ENCODE measurements at regions not wholly inside any gene's neighbourhood (a gene's known extent, or its start where the extent isn't known, plus 50 kb on each side); places are given as distances from the start of the nearest gene placed in this dataset.
"Not testable (repeated sequence)": the region's sequence is repeated elsewhere in the genome, so short reads cannot be mapped to it uniquely, and the experiment has no call there.

GRCh38 chr7:79915346-79915745, 219.3 kb upstream of the GNAI1 start:
- not testable (repeated sequence) for H3K36me3 ChIP-seq (ENCODE audit: control insufficient read depth, insufficient read depth, low read length, severe bottlenecking); DNase-seq (ENCODE audit: low read depth); H3K4me3 ChIP-seq (ENCODE audit: low read length); H3K9ac ChIP-seq (ENCODE audit: low read length); H3K9me3 ChIP-seq (ENCODE audit: control insufficient read depth, low read length); H3K4me1 ChIP-seq (ENCODE audit: control insufficient read depth, insufficient read depth, low read length); H3K27me3 ChIP-seq (replicated peaks; ENCODE audit: control insufficient read depth, insufficient read depth, low read length)

- H3K9ac ChIP-seq (ENCODE audit: low read length) = no peak overlapping the region
- no peaks in the 10 kb centered on the region for H3K4me1 ChIP-seq (ENCODE audit: control insufficient read depth, insufficient read depth, low read length)
- no peak overlapping the region for H3K4me3 ChIP-seq (ENCODE audit: low read length)
- no peak for DNase-seq (ENCODE audit: low read depth)
- no peaks in the 10 kb centered on the region for H3K36me3 ChIP-seq (ENCODE audit: control insufficient read depth, insufficient read depth, low read length, severe bottlenecking)
- H3K27me3 ChIP-seq (replicated peaks; ENCODE audit: control insufficient read depth, insufficient read depth, low read length) = no peaks in the 10 kb centered on the region
- peaks cover 4% of the 10 kb centered on the region for H3K9me3 ChIP-seq (ENCODE audit: control insufficient read depth, low read length)
These were observed 222.4 kb upstream of the GNAI1 start for GRCh38 chr7:79912213-79912633.

- Histone ChIP-seq H3K27me3 (replicated peaks; ENCODE audit: control insufficient read depth, insufficient read depth, low read length) (no peaks in the 10 kb centered on the region), H3K4me1 (ENCODE audit: control insufficient read depth, insufficient read depth, low read length) (no peaks in the 10 kb centered on the region), H3K9ac (ENCODE audit: low read length) (no peak overlapping the region), H3K4me3 (ENCODE audit: low read length) (no peak overlapping the region), H3K36me3 (ENCODE audit: control insufficient read depth, insufficient read depth, low read length, severe bottlenecking) (no peaks in the 10 kb centered on the region), H3K9me3 (ENCODE audit: control insufficient read depth, low read length) (peaks cover 4% of the 10 kb centered on the region)
- no peak for DNase-seq (ENCODE audit: low read depth)
These were observed 223.2 kb upstream of the GNAI1 start for GRCh38 chr7:79911420-79911819.

- H3K9ac ChIP-seq (ENCODE audit: low read length) = no peak overlapping the region
- no peaks in the 10 kb centered on the region for H3K4me1 ChIP-seq (ENCODE audit: control insufficient read depth, insufficient read depth, low read length)
- no peaks in the 10 kb centered on the region for H3K36me3 ChIP-seq (ENCODE audit: control insufficient read depth, insufficient read depth, low read length, severe bottlenecking)
- H3K27me3 ChIP-seq (replicated peaks; ENCODE audit: control insufficient read depth, insufficient read depth, low read length) = no peaks in the 10 kb centered on the region
- no peak for DNase-seq (ENCODE audit: low read depth)
- no peaks in the 10 kb centered on the region for H3K9me3 ChIP-seq (ENCODE audit: control insufficient read depth, low read length)
- H3K4me3 ChIP-seq (ENCODE audit: low read length) = no peak overlapping the region
These were observed 225.5 kb upstream of the GNAI1 start for GRCh38 chr7:79909176-79909575.

- H3K9ac ChIP-seq (ENCODE audit: low read length) = no peak overlapping the region
- H3K36me3 ChIP-seq (ENCODE audit: control insufficient read depth, insufficient read depth, low read length, severe bottlenecking) = no peaks in the 10 kb centered on the region
- H3K4me1 ChIP-seq (ENCODE audit: control insufficient read depth, insufficient read depth, low read length) = peaks cover 13% of the 10 kb centered on the region
- H3K27me3 ChIP-seq (replicated peaks; ENCODE audit: control insufficient read depth, insufficient read depth, low read length) = no peaks in the 10 kb centered on the region
- no peaks in the 10 kb centered on the region for H3K9me3 ChIP-seq (ENCODE audit: control insufficient read depth, low read length)
- DNase-seq (ENCODE audit: low read depth) = peak; percentile 48
- H3K4me3 ChIP-seq (ENCODE audit: low read length) = no peak overlapping the region
These were observed 237.5 kb upstream of the GNAI1 start for GRCh38 chr7:79897166-79897565.

- no peak overlapping the region for H3K9ac ChIP-seq (ENCODE audit: low read length)
- H3K9me3 ChIP-seq (ENCODE audit: control insufficient read depth, low read length) = no peaks in the 10 kb centered on the region
- H3K4me1 ChIP-seq (ENCODE audit: control insufficient read depth, insufficient read depth, low read length) = peaks cover 13% of the 10 kb centered on the region
- H3K4me3 ChIP-seq (ENCODE audit: low read length) = no peak overlapping the region
- no peaks in the 10 kb centered on the region for H3K27me3 ChIP-seq (replicated peaks; ENCODE audit: control insufficient read depth, insufficient read depth, low read length)
- DNase-seq (ENCODE audit: low read depth) = no peak
- H3K36me3 ChIP-seq (ENCODE audit: control insufficient read depth, insufficient read depth, low read length, severe bottlenecking) = no peaks in the 10 kb centered on the region
These were observed 240.6 kb upstream of the GNAI1 start for GRCh38 chr7:79893991-79894390.

- Histone ChIP-seq H3K9ac (ENCODE audit: low read length) (no peak overlapping the region), H3K4me1 (ENCODE audit: control insufficient read depth, insufficient read depth, low read length) (no peaks in the 10 kb centered on the region), H3K36me3 (ENCODE audit: control insufficient read depth, insufficient read depth, low read length, severe bottlenecking) (no peaks in the 10 kb centered on the region), H3K27me3 (replicated peaks; ENCODE audit: control insufficient read depth, insufficient read depth, low read length) (no peaks in the 10 kb centered on the region), H3K4me3 (ENCODE audit: low read length) (no peak overlapping the region), H3K9me3 (ENCODE audit: control insufficient read depth, low read length) (no peaks in the 10 kb centered on the region)
- no peak for DNase-seq (ENCODE audit: low read depth)
These were observed 251.7 kb upstream of the GNAI1 start for GRCh38 chr7:79882922-79883321.

GRCh38 chr7:79880312-79880711, 254.3 kb upstream of the GNAI1 start:
- H3K4me1 ChIP-seq (ENCODE audit: control insufficient read depth, insufficient read depth, low read length) = no peaks in the 10 kb centered on the region
- H3K9ac ChIP-seq (ENCODE audit: low read length) = no peak overlapping the region
- no peaks in the 10 kb centered on the region for H3K27me3 ChIP-seq (replicated peaks; ENCODE audit: control insufficient read depth, insufficient read depth, low read length)
- DNase-seq (ENCODE audit: low read depth) = no peak
- no peaks in the 10 kb centered on the region for H3K9me3 ChIP-seq (ENCODE audit: control insufficient read depth, low read length)
- H3K4me3 ChIP-seq (ENCODE audit: low read length) = no peak overlapping the region
- no peaks in the 10 kb centered on the region for H3K36me3 ChIP-seq (ENCODE audit: control insufficient read depth, insufficient read depth, low read length, severe bottlenecking)

GRCh38 chr7:79877874-79878465, 256.7 kb upstream of the GNAI1 start:
- Histone ChIP-seq H3K9me3 (ENCODE audit: control insufficient read depth, low read length) (no peaks in the 10 kb centered on the region), H3K4me1 (ENCODE audit: control insufficient read depth, insufficient read depth, low read length) (no peaks in the 10 kb centered on the region), H3K9ac (ENCODE audit: low read length) (no peak overlapping the region), H3K36me3 (ENCODE audit: control insufficient read depth, insufficient read depth, low read length, severe bottlenecking) (no peaks in the 10 kb centered on the region), H3K4me3 (ENCODE audit: low read length) (no peak overlapping the region), H3K27me3 (replicated peaks; ENCODE audit: control insufficient read depth, insufficient read depth, low read length) (no peaks in the 10 kb centered on the region)
- peak; percentile 38 for DNase-seq (ENCODE audit: low read depth)

- Histone ChIP-seq H3K4me3 (ENCODE audit: low read length) (no peak overlapping the region), H3K27me3 (replicated peaks; ENCODE audit: control insufficient read depth, insufficient read depth, low read length) (no peaks in the 10 kb centered on the region), H3K4me1 (ENCODE audit: control insufficient read depth, insufficient read depth, low read length) (no peaks in the 10 kb centered on the region), H3K9ac (ENCODE audit: low read length) (no peak overlapping the region), H3K9me3 (ENCODE audit: control insufficient read depth, low read length) (no peaks in the 10 kb centered on the region), H3K36me3 (ENCODE audit: control insufficient read depth, insufficient read depth, low read length, severe bottlenecking) (no peaks in the 10 kb centered on the region)
- peak; percentile 85 for DNase-seq (ENCODE audit: low read depth)
These were observed 257.8 kb upstream of the GNAI1 start for GRCh38 chr7:79876848-79877252.

- Histone ChIP-seq H3K4me1 (ENCODE audit: control insufficient read depth, insufficient read depth, low read length) (no peaks in the 10 kb centered on the region), H3K9me3 (ENCODE audit: control insufficient read depth, low read length) (no peaks in the 10 kb centered on the region), H3K36me3 (ENCODE audit: control insufficient read depth, insufficient read depth, low read length, severe bottlenecking) (no peaks in the 10 kb centered on the region), H3K9ac (ENCODE audit: low read length) (no peak overlapping the region), H3K4me3 (ENCODE audit: low read length) (no peak overlapping the region), H3K27me3 (replicated peaks; ENCODE audit: control insufficient read depth, insufficient read depth, low read length) (no peaks in the 10 kb centered on the region)
- no peak for DNase-seq (ENCODE audit: low read depth)
These were observed 259.8 kb upstream of the GNAI1 start for GRCh38 chr7:79874797-79875196.

- no peak overlapping the region for H3K4me3 ChIP-seq (ENCODE audit: low read length)
- H3K4me1 ChIP-seq (ENCODE audit: control insufficient read depth, insufficient read depth, low read length) = peaks cover 10% of the 10 kb centered on the region
- no peaks in the 10 kb centered on the region for H3K36me3 ChIP-seq (ENCODE audit: control insufficient read depth, insufficient read depth, low read length, severe bottlenecking)
- DNase-seq (ENCODE audit: low read depth) = no peak
- no peaks in the 10 kb centered on the region for H3K9me3 ChIP-seq (ENCODE audit: control insufficient read depth, low read length)
- H3K9ac ChIP-seq (ENCODE audit: low read length) = no peak overlapping the region
- H3K27me3 ChIP-seq (replicated peaks; ENCODE audit: control insufficient read depth, insufficient read depth, low read length) = no peaks in the 10 kb centered on the region
These were observed 262.5 kb upstream of the GNAI1 start for GRCh38 chr7:79872176-79872575.
